Vagina (tissue), 2 donors: ENCODE measurements at regions not wholly inside any gene's neighbourhood (a gene's known extent, or its start where the extent isn't known, plus 50 kb on each side); places are given as distances from the start of the nearest gene placed in this dataset.

Source experiments
- DNase-seq, 2 donors: peaks; one replicate each; pipeline ENCODE4 v3.0.0-alpha.2; 2017; ENCODE audit errors: extremely low spot score in 2 of 2
- H3K27ac ChIP-seq: fragments of 200-600 bp; sonication (generic); one replicate; pipeline ENCODE4 v1.5.1; 2019
- H3K27me3 ChIP-seq: fragments of 200-600 bp; sonication (generic); one replicate; pipeline ENCODE4 v1.5.1; 2019
- H3K36me3 ChIP-seq, 2 donors: fragments of 200-600 bp; sonication (generic); one replicate each; pipeline ENCODE4 v1.5.1; 2017 to 2019
- H3K4me1 ChIP-seq: fragments of 200-600 bp; sonication (generic); one replicate; pipeline ENCODE4 v1.5.1; 2019
- H3K4me3 ChIP-seq, 2 donors: fragments of 200-600 bp; sonication (generic); 1 replicate in 1 of 2; 2 replicates in 1 of 2; pipeline ENCODE4 v1.5.1; 2016 to 2019
- H3K9me3 ChIP-seq: fragments of 200-600 bp; sonication (generic); one replicate; pipeline ENCODE4 v1.5.1; 2019
- CTCF ChIP-seq, 3 experiments: fragments of 450-650 bp in 2 of 3; fragments of 200-600 bp in 1 of 3; sonication (generic) in 1 of 3; IDR thresholded peaks; one replicate each; pipeline ENCODE4 v1.5.1; 2017 to 2019; ENCODE audit warnings: antibody characterized with exemption in 3 of 3, mild to moderate bottlenecking in 2 of 3, moderate library complexity in 2 of 3
- POLR2A ChIP-seq, 2 donors: fragments of 450-650 bp; IDR thresholded peaks; one replicate each; pipeline ENCODE4 v1.6.1; 2017; ENCODE audit warnings: antibody characterized with exemption in 2 of 2, mild to moderate bottlenecking in 2 of 2, moderate library complexity in 2 of 2
- POLR2AphosphoS5 ChIP-seq, 2 donors: sonication (generic); formaldehyde crosslinking; IDR thresholded peaks; one replicate each; pipeline ENCODE4 v1.9.0; 2017; ENCODE audit warnings: antibody characterized with exemption in 2 of 2, mild to moderate bottlenecking in 2 of 2, low read depth in 1 of 2; ENCODE audit not compliant: insufficient read depth in 1 of 2
- intact Hi-C: fragments of 100-400 bp; cut with DNase I; formaldehyde crosslinking; loops from one replicate; pipeline ENCODE4 v1.15.1; 2023

- intact Hi-C loops, result no loop called here
Measured at GRCh38 chr4:79023799-79024770, 84.8 kb upstream of the PAQR3 start.

GRCh38 chr4:79022529-79022928 lies 83.3 kb upstream of the PAQR3 start:
- TF ChIP-seq POLR2A (IDR thresholded peaks at IDR 0.05) (no peak), CTCF (IDR thresholded peaks at IDR 0.05) (no peak), POLR2AphosphoS5 (IDR thresholded peaks at IDR 0.05; ENCODE audit: insufficient read depth in 1 of 2, low read depth in 1 of 2) (no peak)
- no peak for DNase-seq
- Histone ChIP-seq H3K36me3 (no peaks in the 10 kb centered on the region), H3K27me3 (no peaks in the 10 kb centered on the region), H3K4me3 (no peak overlapping the region), H3K27ac (no peak overlapping the region), H3K4me1 (no peaks in the 10 kb centered on the region), H3K9me3 (no peaks in the 10 kb centered on the region)
- intact Hi-C loops, result no loop called here

More at GRCh38 chr4:79023799-79024770, 84.8 kb upstream of the PAQR3 start:
- H3K27me3 ChIP-seq, result no peaks in the 10 kb centered on the region
- H3K9me3 ChIP-seq, result no peaks in the 10 kb centered on the region
- no peak overlapping the region for H3K4me3 ChIP-seq
- TF ChIP-seq POLR2A (IDR thresholded peaks at IDR 0.05) (no peak), POLR2AphosphoS5 (IDR thresholded peaks at IDR 0.05; ENCODE audit: insufficient read depth in 1 of 2, low read depth in 1 of 2) (no peak), CTCF (IDR thresholded peaks at IDR 0.05) (no peak)
- no peaks in the 10 kb centered on the region for H3K4me1 ChIP-seq
- no peaks in the 10 kb centered on the region for H3K36me3 ChIP-seq
- no peak for DNase-seq
- H3K27ac ChIP-seq, result no peak overlapping the region

- no peak for DNase-seq
- Histone ChIP-seq H3K4me1 (no peaks in the 10 kb centered on the region), H3K4me3 (no peak overlapping the region), H3K27me3 (no peaks in the 10 kb centered on the region), H3K27ac (no peak overlapping the region), H3K36me3 (no peaks in the 10 kb centered on the region), H3K9me3 (no peaks in the 10 kb centered on the region)
- intact Hi-C loops, result no loop called here
- no peak for TF ChIP-seq POLR2A (IDR thresholded peaks at IDR 0.05)
- TF ChIP-seq POLR2AphosphoS5 (IDR thresholded peaks at IDR 0.05; ENCODE audit: insufficient read depth in 1 of 2, low read depth in 1 of 2), result no peak
- TF ChIP-seq CTCF (IDR thresholded peaks at IDR 0.05), result no peak
Measured at GRCh38 chr4:79017481-79017880, 78.2 kb upstream of the PAQR3 start.

- Histone ChIP-seq H3K4me1 (no peaks in the 10 kb centered on the region), H3K27ac (no peak overlapping the region), H3K9me3 (no peaks in the 10 kb centered on the region), H3K36me3 (no peaks in the 10 kb centered on the region), H3K4me3 (no peak overlapping the region), H3K27me3 (no peaks in the 10 kb centered on the region)
- DNase-seq, result no peak
- intact Hi-C loops, result no loop called here
- TF ChIP-seq POLR2AphosphoS5 (IDR thresholded peaks at IDR 0.05; ENCODE audit: insufficient read depth in 1 of 2, low read depth in 1 of 2), result no peak
- TF ChIP-seq CTCF (IDR thresholded peaks at IDR 0.05), result no peak
- TF ChIP-seq POLR2A (IDR thresholded peaks at IDR 0.05), result no peak
Measured at GRCh38 chr4:79016878-79017277, 77.6 kb upstream of the PAQR3 start.

- Histone ChIP-seq H3K36me3 (no peaks in the 10 kb centered on the region), H3K27me3 (no peaks in the 10 kb centered on the region), H3K9me3 (no peaks in the 10 kb centered on the region), H3K4me3 (no peak overlapping the region), H3K4me1 (no peaks in the 10 kb centered on the region), H3K27ac (no peak overlapping the region)
- DNase-seq, result no peak
- intact Hi-C loops, result no loop called here
- TF ChIP-seq POLR2AphosphoS5 (IDR thresholded peaks at IDR 0.05; ENCODE audit: insufficient read depth in 1 of 2, low read depth in 1 of 2) (no peak), CTCF (IDR thresholded peaks at IDR 0.05) (no peak), POLR2A (IDR thresholded peaks at IDR 0.05) (no peak)
Measured at GRCh38 chr4:79015411-79015810, 76.2 kb upstream of the PAQR3 start.
